Esophagus muscularis mucosa (tissue), 4 donors: ENCODE measurements at regions not wholly inside any gene's neighbourhood (a gene's known extent, or its start where the extent isn't known, plus 50 kb on each side); places are given as distances from the start of the nearest gene placed in this dataset.

ENCODE experiments used
- DNase-seq: peaks from one replicate; pipeline ENCODE4 v3.0.0-alpha.2; 2017; ENCODE audit errors: extremely low spot score
- H3K27ac ChIP-seq, 4 donors: fragments of 200-600 bp; sonication (generic); replicated peaks in 1 of 4; 1 replicate in 3 of 4; 2 replicates in 1 of 4; pipeline ENCODE4 v1.5.1; 2016 to 2019; ENCODE audit warnings: mild to moderate bottlenecking in 1 of 4
- H3K27me3 ChIP-seq, 4 donors: fragments of 200-600 bp; sonication (generic); one replicate each; pipeline versions ENCODE4 v1.5.1 to v1.6.0; 2016 to 2019
- H3K36me3 ChIP-seq, 4 donors: fragments of 200-600 bp; sonication (generic); one replicate each; pipeline ENCODE4 v1.5.1; 2016 to 2019
- H3K4me1 ChIP-seq, 4 donors: fragments of 200-600 bp; sonication (generic); one replicate each; pipeline ENCODE4 v1.5.1; 2016 to 2019
- H3K4me3 ChIP-seq, 4 donors: fragments of 200-600 bp; sonication (generic); 1 replicate in 2 of 4; 2 replicates in 2 of 4; pipeline ENCODE4 v1.5.1; 2016 to 2019; ENCODE audit warnings: mild to moderate bottlenecking in 4 of 4, moderate library complexity in 1 of 4
- H3K9me3 ChIP-seq, 4 donors: fragments of 200-600 bp; sonication (generic); 1 replicate in 3 of 4; 2 replicates in 1 of 4; pipeline ENCODE4 v1.5.1; 2016 to 2019
- CTCF ChIP-seq, 3 experiments: fragments of 200-600 bp in 2 of 3; fragments of 450-650 bp in 1 of 3; sonication (generic) in 2 of 3; IDR thresholded peaks; one replicate each; pipeline ENCODE4 v1.5.1; 2017 to 2019; ENCODE audit warnings: antibody characterized with exemption in 3 of 3, mild to moderate bottlenecking in 2 of 3, moderate library complexity in 1 of 3
- EP300 ChIP-seq: sonication (generic); formaldehyde crosslinking; IDR thresholded peaks from one replicate; pipeline ENCODE4 v1.6.1; 2017; ENCODE audit warnings: antibody characterized with exemption
- POLR2A ChIP-seq: fragments of 450-650 bp; IDR thresholded peaks from one replicate; pipeline ENCODE4 v1.6.1; 2017; ENCODE audit warnings: antibody characterized with exemption, moderate library complexity, mild to moderate bottlenecking, low read depth
- POLR2AphosphoS5 ChIP-seq, 2 donors: sonication (generic); formaldehyde crosslinking; IDR thresholded peaks; one replicate each; pipeline ENCODE4 v1.6.1; 2017; ENCODE audit warnings: antibody characterized with exemption in 2 of 2
- WGBS: methylation state at CpG from one replicate; pipeline ENCODE4 v1.1.5; 2018; 5-methylcytosine and 5-hydroxymethylcytosine counted together
- intact Hi-C: fragments of 100-400 bp; cut with DNase I; formaldehyde crosslinking; loops from one replicate; pipeline ENCODE4 v1.15.1; 2023

- H3K36me3 ChIP-seq, result no peaks in the 10 kb centered on the region
- no peak overlapping the region for H3K27ac ChIP-seq
- DNase-seq, result no peak
- H3K9me3 ChIP-seq, result peaks cover 0 to 14% (median 3%) of the 10 kb centered on the region in 4 donors
- H3K27me3 ChIP-seq, result no peaks in the 10 kb centered on the region
- H3K4me1 ChIP-seq, result no peaks in the 10 kb centered on the region
- H3K4me3 ChIP-seq, result no peak overlapping the region
- WGBS, result 88% methylated on average over 3 of the region's 3 CpGs
- TF ChIP-seq POLR2A, result no peak
- TF ChIP-seq EP300, result no peak
- TF ChIP-seq POLR2AphosphoS5 (IDR thresholded peaks at IDR 0.05), result no peak
- no peak for TF ChIP-seq CTCF (IDR thresholded peaks at IDR 0.05)
- intact Hi-C loops, result no loop called here
Measured at GRCh38 chr10:6847561-6847960, 267.5 kb upstream of the PRKCQ start.

GRCh38 chr10:6843894-6844650 lies 264.0 kb upstream of the PRKCQ start:
- WGBS, result 76% methylated on average over 4 of the region's 4 CpGs
- TF ChIP-seq POLR2AphosphoS5 (IDR thresholded peaks at IDR 0.05) (no peak), EP300 (no peak), CTCF (IDR thresholded peaks at IDR 0.05) (no peak), POLR2A (no peak)
- no peaks in the 10 kb centered on the region for H3K4me1 ChIP-seq
- H3K9me3 ChIP-seq, result peaks cover 0 to 21% (median 3%) of the 10 kb centered on the region in 4 donors
- no peaks in the 10 kb centered on the region for H3K36me3 ChIP-seq
- H3K27ac ChIP-seq, result no peak overlapping the region
- no peaks in the 10 kb centered on the region for H3K27me3 ChIP-seq
- no peak for DNase-seq
- no peak overlapping the region for H3K4me3 ChIP-seq
- intact Hi-C loops, result no loop called here

GRCh38 chr10:6843481-6843881 lies 263.4 kb upstream of the PRKCQ start:
- 94% methylated on average over 4 of the region's 4 CpGs for WGBS
- DNase-seq, result no peak
- no peak overlapping the region for H3K4me3 ChIP-seq
- H3K9me3 ChIP-seq, result peaks cover 0 to 21% (median 3%) of the 10 kb centered on the region in 4 donors
- intact Hi-C loops, result no loop called here
- H3K36me3 ChIP-seq, result no peaks in the 10 kb centered on the region
- no peaks in the 10 kb centered on the region for H3K4me1 ChIP-seq
- TF ChIP-seq POLR2A, result no peak
- TF ChIP-seq POLR2AphosphoS5 (IDR thresholded peaks at IDR 0.05), result no peak
- no peak for TF ChIP-seq CTCF (IDR thresholded peaks at IDR 0.05)
- H3K27ac ChIP-seq, result no peak overlapping the region
- no peaks in the 10 kb centered on the region for H3K27me3 ChIP-seq

- H3K27me3 ChIP-seq, result no peaks in the 10 kb centered on the region
- H3K27ac ChIP-seq, result no peak overlapping the region
- intact Hi-C loops, result no loop called here
- no peaks in the 10 kb centered on the region for H3K36me3 ChIP-seq
- H3K4me1 ChIP-seq, result no peaks in the 10 kb centered on the region
- no peak for DNase-seq
- peaks cover 0 to 21% (median 3%) of the 10 kb centered on the region in 4 donors for H3K9me3 ChIP-seq
- H3K4me3 ChIP-seq, result no peak overlapping the region
- no peak for TF ChIP-seq POLR2AphosphoS5 (IDR thresholded peaks at IDR 0.05)
- TF ChIP-seq CTCF (IDR thresholded peaks at IDR 0.05), result no peak
- TF ChIP-seq EP300, result no peak
- no peak for TF ChIP-seq POLR2A
- 40% methylated on average over 1 of the region's 1 CpG for WGBS
Measured at GRCh38 chr10:6842722-6843121, 262.6 kb upstream of the PRKCQ start.

GRCh38 chr10:6841761-6842160 lies 261.7 kb upstream of the PRKCQ start:
- WGBS, result 67% methylated on average over 2 of the region's 2 CpGs
- TF ChIP-seq POLR2AphosphoS5 (IDR thresholded peaks at IDR 0.05) (no peak), EP300 (no peak), CTCF (IDR thresholded peaks at IDR 0.05) (no peak), POLR2A (no peak)
- intact Hi-C loops, result no loop called here

More at GRCh38 chr10:6841761-6842160, 261.7 kb upstream of the PRKCQ start:
- Histone ChIP-seq H3K27ac (peak overlapping the region in 1 of 4 donors; percentile 34), H3K9me3 (peaks cover 0 to 21% (median 3%) of the 10 kb centered on the region in 4 donors), H3K27me3 (no peaks in the 10 kb centered on the region), H3K4me3 (no peak overlapping the region), H3K36me3 (no peaks in the 10 kb centered on the region), H3K4me1 (no peaks in the 10 kb centered on the region)
- DNase-seq, result no peak
